OCI-M1 (cell line): ENCODE measurements at regions not wholly inside any gene's neighbourhood (a gene's known extent, or its start where the extent isn't known, plus 50 kb on each side); places are given as distances from the start of the nearest gene placed in this dataset.
"Not testable (repeated sequence)": the region's sequence is repeated elsewhere in the genome, so short reads cannot be mapped to it uniquely, and the experiment has no call there.

Experiments used
- DNase-seq: peaks from one replicate; lab custom pipeline; 2025; lab: John Stamatoyannopoulos, UW

GRCh38 chr22:35475545-35475944 lies 65.1 kb upstream of the RASD2 start:
- no peak for DNase-seq

DNA sequence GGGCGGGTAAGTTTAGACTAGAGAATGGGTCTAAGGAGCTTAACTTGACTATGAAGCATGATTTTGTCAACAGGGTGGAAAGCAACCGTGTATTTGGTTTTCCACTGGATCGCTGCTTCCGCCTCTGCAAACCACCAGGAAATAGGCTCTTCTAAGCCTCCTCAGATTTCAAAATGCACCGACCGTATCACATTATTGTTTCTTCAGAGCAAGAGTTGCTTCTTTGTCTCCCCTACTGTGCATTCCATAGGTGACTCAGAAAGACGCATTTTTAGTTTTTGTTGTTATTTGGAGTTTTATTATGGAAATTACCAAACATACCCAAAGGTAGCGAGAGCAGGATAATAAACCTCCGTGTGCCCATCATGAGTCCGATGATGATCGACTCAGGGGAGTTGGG lies 64.3 kb upstream of the RASD2 start:
- DNase-seq, result no peak

DNA sequence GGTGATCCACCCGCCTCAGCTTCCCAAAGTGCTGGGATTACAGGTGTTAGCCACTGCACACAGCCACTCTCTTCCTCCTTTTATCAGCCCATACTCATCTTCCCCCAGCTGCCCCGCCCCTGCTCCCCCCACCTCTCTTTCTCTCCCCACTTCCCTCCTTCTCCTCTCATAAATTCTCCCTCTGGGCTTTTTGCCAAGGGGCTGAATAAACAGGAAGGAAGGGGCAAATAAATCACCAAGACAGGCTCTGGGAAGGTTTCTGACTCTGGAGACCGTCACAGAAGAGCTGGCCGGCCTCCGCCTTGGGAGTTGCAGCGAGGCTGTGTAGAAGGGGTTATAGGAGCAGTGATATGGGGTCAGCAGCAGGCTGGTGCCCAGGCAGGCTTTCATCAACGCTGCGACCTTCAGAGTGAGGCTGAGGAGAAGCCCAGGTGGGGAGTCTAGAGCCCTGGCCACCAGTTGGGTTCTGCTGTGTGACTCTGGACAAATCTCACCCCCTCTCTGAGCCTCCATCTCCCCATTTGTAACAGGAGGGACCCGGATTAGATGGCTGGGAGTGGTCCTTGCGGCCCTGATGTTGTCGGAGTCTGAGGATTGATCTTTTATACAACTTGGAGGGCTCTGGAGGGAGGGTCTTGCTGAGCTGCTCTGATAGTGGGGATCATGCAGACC lies 62.6 kb upstream of the RASD2 start:
- DNase-seq, result peak; percentile 95

DNA sequence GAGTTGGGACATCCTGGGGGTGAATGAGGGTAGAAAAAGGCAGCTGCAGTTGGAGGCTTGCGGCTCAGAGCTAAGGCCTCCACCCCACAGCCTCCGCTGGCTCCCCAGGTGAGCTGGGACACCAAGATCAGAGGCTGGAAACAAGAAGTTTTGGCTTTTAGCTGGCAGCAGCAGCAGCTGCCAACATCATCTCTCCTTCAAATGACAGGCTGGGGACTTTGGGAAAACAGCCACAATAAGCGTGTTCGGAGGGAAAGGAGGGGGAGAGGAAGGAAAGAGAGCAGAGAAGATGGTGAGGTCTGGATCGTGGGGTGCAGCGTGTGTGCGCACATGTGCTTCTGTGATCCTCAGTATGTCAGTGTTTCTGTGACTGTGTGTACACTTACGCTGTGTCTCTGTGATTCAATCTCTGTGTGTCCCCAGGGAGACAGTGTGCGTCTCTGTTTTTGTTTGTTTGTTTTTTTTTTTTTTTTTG lies 62.0 kb upstream of the RASD2 start:
- DNase-seq, result no peak

GRCh38 chr22:35479359-35479758 lies 61.3 kb upstream of the RASD2 start:
- no peak for DNase-seq

GRCh38 chr22:35479985-35480550 lies 60.6 kb upstream of the RASD2 start:
- DNase-seq, result no peak

GRCh38 chr22:35480627-35481550 lies 59.7 kb upstream of the RASD2 start:
- DNase-seq, result peak; percentile 9

- DNase-seq, result no peak
Measured at GRCh38 chr22:35482311-35482710, 58.3 kb upstream of the RASD2 start.

DNA sequence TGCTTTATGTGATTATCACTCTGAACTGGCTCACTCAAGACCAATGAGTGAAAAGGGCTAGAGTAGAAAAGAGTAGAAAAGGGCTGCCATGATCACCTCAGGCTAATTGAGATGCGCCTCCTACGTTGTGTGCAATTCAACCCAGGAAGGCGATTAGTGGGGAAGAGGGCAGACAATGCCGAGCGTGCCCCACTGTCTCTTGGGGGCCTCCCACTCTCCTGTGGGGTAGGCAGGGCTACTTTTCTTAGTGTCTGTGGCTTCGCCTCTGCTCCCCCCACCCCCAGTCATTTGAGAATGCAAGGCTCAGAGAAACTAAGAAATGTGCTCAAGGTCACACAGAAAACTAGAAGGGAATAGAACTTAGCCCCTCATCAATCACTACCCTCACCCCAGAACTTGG lies 57.7 kb upstream of the RASD2 start:
- DNase-seq, result no peak

GRCh38 chr22:35483730-35484129 lies 56.9 kb upstream of the RASD2 start:
- no peak for DNase-seq

- no peak for DNase-seq
Measured at GRCh38 chr22:35484651-35485556, 55.7 kb upstream of the RASD2 start.

GRCh38 chr22:35486116-35486631 lies 54.5 kb upstream of the RASD2 start:
- no peak for DNase-seq

DNA sequence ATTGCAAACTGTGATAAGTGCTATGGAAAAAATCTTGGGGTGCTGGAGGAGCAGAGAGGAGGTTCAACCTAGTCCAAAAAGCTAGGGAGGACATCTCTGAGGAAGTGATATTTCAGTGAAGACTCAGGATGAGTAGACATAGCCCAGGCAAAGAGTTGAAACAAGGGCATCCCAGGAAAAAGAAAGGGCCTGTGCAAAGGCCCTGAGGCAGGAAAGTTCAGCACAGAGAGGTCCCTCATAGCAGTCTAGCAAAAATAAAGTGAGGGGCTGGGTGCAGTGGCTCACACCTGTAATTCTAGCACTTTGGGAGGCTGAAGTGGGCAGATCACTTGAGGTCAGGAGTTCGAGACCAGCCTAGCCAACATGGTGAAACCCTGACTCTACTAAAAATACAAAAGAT lies 53.0 kb upstream of the RASD2 start:
- DNase-seq, result not testable (repeated sequence)

DNA sequence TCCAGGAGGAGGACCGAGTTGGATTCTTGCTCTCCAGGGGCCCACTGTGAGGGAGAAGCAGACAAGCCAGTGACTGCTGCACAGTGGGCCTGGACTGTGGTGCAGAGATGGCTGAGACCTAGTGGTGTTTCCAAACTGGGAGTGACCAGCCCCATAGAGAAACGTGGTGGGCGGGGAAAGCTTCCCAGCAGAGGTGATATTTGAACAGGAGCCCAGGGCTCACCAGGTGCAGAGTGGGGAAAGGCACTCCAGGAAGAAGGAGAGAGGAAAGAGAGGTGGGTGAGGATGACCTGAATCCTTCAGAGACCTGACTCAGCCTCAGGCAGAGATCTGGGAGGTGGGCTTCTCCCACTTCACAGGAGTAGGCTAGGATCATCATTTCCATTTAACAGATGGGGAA lies 52.1 kb upstream of the RASD2 start:
- DNase-seq, result no peak

DNA sequence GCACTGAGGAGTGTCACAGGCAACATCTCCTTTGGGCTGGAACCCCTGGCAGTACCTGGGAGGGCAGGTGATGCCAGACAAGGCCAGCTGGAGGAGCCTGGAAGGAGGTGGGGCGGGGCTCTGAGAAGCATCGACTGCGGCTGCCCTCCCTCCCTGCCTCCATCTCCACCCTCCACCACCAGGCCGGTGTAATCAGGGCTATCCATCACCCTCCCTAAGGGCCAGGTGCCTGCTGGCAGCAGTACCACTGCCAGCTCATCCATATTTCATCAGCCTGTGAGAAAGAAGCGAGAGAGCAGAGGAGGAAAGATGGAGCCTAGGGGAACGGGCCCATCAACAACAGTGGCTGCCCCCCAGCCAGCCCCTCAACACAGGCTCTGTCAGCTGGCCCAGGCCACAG lies 51.4 kb upstream of the RASD2 start:
- no peak for DNase-seq
